ENCODE measurements at regions not wholly inside any gene's neighbourhood (a gene's known extent, or its start where the extent isn't known, plus 50 kb on each side); places are given as distances from the start of the nearest gene placed in this dataset.

DNA sequence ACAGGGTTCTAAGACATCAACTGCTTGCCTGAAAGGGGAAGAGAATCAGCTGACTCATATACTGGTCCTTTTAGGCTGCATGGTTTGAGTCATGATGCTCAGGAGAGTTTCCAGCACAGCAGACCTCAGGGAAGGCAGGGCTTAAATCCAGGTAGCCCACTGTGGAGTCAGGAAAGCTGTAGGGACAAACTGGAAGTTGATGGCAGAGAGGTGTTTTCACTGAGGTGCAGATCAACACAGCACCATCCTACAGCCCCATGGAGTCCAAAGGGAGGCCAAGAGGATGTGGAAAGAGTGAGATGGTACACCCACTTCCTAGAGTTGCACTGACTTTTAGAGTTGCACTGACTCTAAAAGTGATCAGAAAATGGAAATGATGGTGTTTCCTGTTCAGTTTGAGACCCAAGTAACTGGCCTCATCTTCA lies 252.4 kb upstream of the DUSP10 start (continued):
- TF ChIP-seq GRHL2 (CRISPR knock-in tag; IDR thresholded peaks at IDR 0.05; ENCODE audit: insufficient replicate concordance, severe bottlenecking) (no peak), TEAD4 (CRISPR knock-in tag; IDR thresholded peaks at IDR 0.05) (no peak), HMGA2 (CRISPR knock-in tag; IDR thresholded peaks at IDR 0.05) (no peak), TCF7 (CRISPR knock-in tag; IDR thresholded peaks at IDR 0.05; ENCODE audit: low read depth) (no peak), NR3C1 (CRISPR knock-in tag; conservative IDR thresholded peaks at IDR 0.05; ENCODE audit: low read depth) (no peak), RELA (CRISPR knock-in tag; IDR thresholded peaks at IDR 0.05; ENCODE audit: borderline replicate concordance) (no peak), ZBTB21 (CRISPR knock-in tag; IDR thresholded peaks at IDR 0.05; ENCODE audit: borderline replicate concordance) (no peak), ATF6 (CRISPR knock-in tag; IDR thresholded peaks at IDR 0.05) (no peak), JAZF1 (CRISPR knock-in tag; IDR thresholded peaks at IDR 0.05) (no peak), ETV6 (CRISPR knock-in tag; IDR thresholded peaks at IDR 0.05) (no peak)
- TF ChIP-seq, protein P1, sequence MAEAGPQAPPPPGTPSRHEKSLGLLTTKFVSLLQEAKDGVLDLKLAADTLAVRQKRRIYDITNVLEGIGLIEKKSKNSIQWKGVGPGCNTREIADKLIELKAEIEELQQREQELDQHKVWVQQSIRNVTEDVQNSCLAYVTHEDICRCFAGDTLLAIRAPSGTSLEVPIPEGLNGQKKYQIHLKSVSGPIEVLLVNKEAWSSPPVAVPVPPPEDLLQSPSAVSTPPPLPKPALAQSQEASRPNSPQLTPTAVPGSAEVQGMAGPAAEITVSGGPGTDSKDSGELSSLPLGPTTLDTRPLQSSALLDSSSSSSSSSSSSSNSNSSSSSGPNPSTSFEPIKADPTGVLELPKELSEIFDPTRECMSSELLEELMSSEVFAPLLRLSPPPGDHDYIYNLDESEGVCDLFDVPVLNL (CRISPR knock-in tag; IDR thresholded peaks at IDR 0.05; ENCODE audit: borderline replicate concordance, low read depth) = no peak
- TF ChIP-seq, protein P2, sequence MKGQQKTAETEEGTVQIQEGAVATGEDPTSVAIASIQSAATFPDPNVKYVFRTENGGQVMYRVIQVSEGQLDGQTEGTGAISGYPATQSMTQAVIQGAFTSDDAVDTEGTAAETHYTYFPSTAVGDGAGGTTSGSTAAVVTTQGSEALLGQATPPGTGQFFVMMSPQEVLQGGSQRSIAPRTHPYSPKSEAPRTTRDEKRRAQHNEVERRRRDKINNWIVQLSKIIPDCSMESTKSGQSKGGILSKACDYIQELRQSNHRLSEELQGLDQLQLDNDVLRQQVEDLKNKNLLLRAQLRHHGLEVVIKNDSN (CRISPR knock-in tag; IDR thresholded peaks at IDR 0.05) = no peak
- TF ChIP-seq, protein P3, sequence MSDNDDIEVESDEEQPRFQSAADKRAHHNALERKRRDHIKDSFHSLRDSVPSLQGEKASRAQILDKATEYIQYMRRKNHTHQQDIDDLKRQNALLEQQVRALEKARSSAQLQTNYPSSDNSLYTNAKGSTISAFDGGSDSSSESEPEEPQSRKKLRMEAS (CRISPR knock-in tag; IDR thresholded peaks at IDR 0.05) = no peak

DNA sequence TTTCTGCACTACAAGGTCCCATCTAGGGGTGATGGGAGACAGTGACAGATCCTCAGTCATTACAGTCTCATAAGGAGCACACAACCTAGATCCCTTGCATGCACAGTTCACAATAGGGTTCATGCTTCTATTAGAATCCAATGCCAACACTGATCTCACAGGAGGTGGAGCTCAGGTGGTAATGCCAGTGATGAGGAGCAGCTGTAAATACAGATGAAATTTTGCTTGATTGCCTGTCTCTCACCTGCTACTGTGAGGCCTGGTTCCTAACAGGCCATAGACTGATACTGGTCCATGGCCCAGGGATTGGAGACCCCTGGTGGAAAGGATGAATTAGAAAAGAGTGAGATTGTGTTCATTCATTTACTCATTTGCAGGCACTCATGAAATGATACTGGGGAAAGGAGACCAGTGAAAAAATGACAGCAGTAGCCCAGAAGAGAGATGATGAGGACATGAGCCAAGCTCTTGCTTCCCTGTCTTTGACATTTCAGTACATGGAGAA lies 251.6 kb upstream of the DUSP10 start:
- H3K27me3 Mint-ChIP-seq (ENCODE audit: low read depth) = no peaks in the 10 kb centered on the region; the same call in 1 of the 2 replicates
- H3K27ac Mint-ChIP-seq = no peak overlapping the region
- H3K36me3 Mint-ChIP-seq = no peaks in the 10 kb centered on the region
- CTCF ChIA-PET = interaction anchor here (0.7 to 2.6 kb wide), 4 partner anchors 9 to 250 kb away, joined by 3 to 8 read pairs (median 3); no protein-coding TSS in a partner anchor
- no peak overlapping the region for H3K4me3 Mint-ChIP-seq
- no peaks in the 10 kb centered on the region for H3K9me3 Mint-ChIP-seq
- H3K4me1 Mint-ChIP-seq = peaks cover 11% of the 10 kb centered on the region
- DNase-seq (ENCODE audit: low spot score) = no peak
- POLR2A ChIA-PET = no interaction called here
- peak; percentile 69 for ATAC-seq
- TF ChIP-seq NR2C2 (CRISPR knock-in tag; IDR thresholded peaks at IDR 0.05) (no peak), FOXJ3 (CRISPR knock-in tag; IDR thresholded peaks at IDR 0.05; ENCODE audit: borderline replicate concordance) (no peak), MYBL2 (CRISPR knock-in tag; IDR thresholded peaks at IDR 0.05) (no peak), PREB (CRISPR knock-in tag; IDR thresholded peaks at IDR 0.05; ENCODE audit: borderline replicate concordance) (no peak), FOXP1 (CRISPR knock-in tag; IDR thresholded peaks at IDR 0.05; ENCODE audit: borderline replicate concordance) (no peak), ZNF263 (CRISPR knock-in tag; IDR thresholded peaks at IDR 0.05; ENCODE audit: low read depth) (no peak), ZNF671 (CRISPR knock-in tag; IDR thresholded peaks at IDR 0.05) (no peak), GRHL2 (CRISPR knock-in tag; IDR thresholded peaks at IDR 0.05; ENCODE audit: insufficient replicate concordance, severe bottlenecking) (no peak), TEAD1 (CRISPR knock-in tag; IDR thresholded peaks at IDR 0.05) (no peak), SMAD4 (CRISPR knock-in tag; IDR thresholded peaks at IDR 0.05) (no peak), RORB (CRISPR knock-in tag; IDR thresholded peaks at IDR 0.05) (no peak), ZMAT4 (CRISPR knock-in tag; IDR thresholded peaks at IDR 0.05) (no peak)
- TF ChIP-seq, protein P4, sequence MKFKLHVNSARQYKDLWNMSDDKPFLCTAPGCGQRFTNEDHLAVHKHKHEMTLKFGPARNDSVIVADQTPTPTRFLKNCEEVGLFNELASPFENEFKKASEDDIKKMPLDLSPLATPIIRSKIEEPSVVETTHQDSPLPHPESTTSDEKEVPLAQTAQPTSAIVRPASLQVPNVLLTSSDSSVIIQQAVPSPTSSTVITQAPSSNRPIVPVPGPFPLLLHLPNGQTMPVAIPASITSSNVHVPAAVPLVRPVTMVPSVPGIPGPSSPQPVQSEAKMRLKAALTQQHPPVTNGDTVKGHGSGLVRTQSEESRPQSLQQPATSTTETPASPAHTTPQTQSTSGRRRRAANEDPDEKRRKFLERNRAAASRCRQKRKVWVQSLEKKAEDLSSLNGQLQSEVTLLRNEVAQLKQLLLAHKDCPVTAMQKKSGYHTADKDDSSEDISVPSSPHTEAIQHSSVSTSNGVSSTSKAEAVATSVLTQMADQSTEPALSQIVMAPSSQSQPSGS (CRISPR knock-in tag; IDR thresholded peaks at IDR 0.05; ENCODE audit: borderline replicate concordance, low read depth) = no peak
- TF ChIP-seq, protein P2 (CRISPR knock-in tag; IDR thresholded peaks at IDR 0.05) = no peak
- TF ChIP-seq, protein P5, sequence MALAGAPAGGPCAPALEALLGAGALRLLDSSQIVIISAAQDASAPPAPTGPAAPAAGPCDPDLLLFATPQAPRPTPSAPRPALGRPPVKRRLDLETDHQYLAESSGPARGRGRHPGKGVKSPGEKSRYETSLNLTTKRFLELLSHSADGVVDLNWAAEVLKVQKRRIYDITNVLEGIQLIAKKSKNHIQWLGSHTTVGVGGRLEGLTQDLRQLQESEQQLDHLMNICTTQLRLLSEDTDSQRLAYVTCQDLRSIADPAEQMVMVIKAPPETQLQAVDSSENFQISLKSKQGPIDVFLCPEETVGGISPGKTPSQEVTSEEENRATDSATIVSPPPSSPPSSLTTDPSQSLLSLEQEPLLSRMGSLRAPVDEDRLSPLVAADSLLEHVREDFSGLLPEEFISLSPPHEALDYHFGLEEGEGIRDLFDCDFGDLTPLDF (CRISPR knock-in tag; IDR thresholded peaks at IDR 0.05) = no peak
- TF ChIP-seq, protein P3 (CRISPR knock-in tag; IDR thresholded peaks at IDR 0.05) = no peak

All from WTC11 (cell line).